H1 (cell line): ENCODE measurements at regions not wholly inside any gene's neighbourhood (a gene's known extent, or its start where the extent isn't known, plus 50 kb on each side); places are given as distances from the start of the nearest gene placed in this dataset.

Experiments used
- CTCF ChIA-PET: fragments of 300-600 bp; sonication (Branson Sonifier 250); formaldehyde crosslinking; loops from one replicate; lab custom pipeline; 2021; ENCODE audit not compliant: partially characterized antibody; lab: Charles Lee
- POLR2A ChIA-PET: fragments of 300-600 bp; sonication (Branson Sonifier 250); formaldehyde crosslinking; loops from one replicate; lab custom pipeline; 2021; ENCODE audit warnings: inconsistent platforms; ENCODE audit not compliant: partially characterized antibody; lab: Charles Lee
- DNase-seq, 2 experiments: peaks; one replicate each; pipeline versions ENCODE4 v3.0.0 to v3.0.0-alpha.2; 2010 to 2022; ENCODE audit warnings: low spot score in 2 of 2, low read depth in 1 of 2, mixed read lengths in 1 of 2
- FAIRE-seq: peaks from 2 replicates; lab custom pipeline; 2011; peaks lifted over from hg19 to GRCh38; lab: Jason Lieb, UNC
- H2AFZ ChIP-seq: 2 replicates; pipeline ENCODE4 v1.8.1; 2012; ENCODE audit warnings: low read length, inconsistent platforms
- H2AK5ac ChIP-seq: 2 replicates; pipeline ENCODE4 v1.6.1; 2013; ENCODE audit warnings: low read depth, low read length
- H2BK120ac ChIP-seq: replicated peaks from 2 replicates; pipeline ENCODE3; 2013; ENCODE audit warnings: low read depth, low read length, inconsistent platforms
- H2BK12ac ChIP-seq: 2 replicates; pipeline ENCODE4 v1.6.1; 2013; ENCODE audit warnings: low read depth, low read length
- H2BK15ac ChIP-seq: 2 replicates; pipeline ENCODE4 v1.6.1; 2013; ENCODE audit warnings: low read length
- H2BK20ac ChIP-seq: 2 replicates; pipeline ENCODE4 v1.6.1; 2013; ENCODE audit warnings: low read length
- H2BK5ac ChIP-seq: 2 replicates; pipeline ENCODE4 v1.6.1; 2013; ENCODE audit warnings: low read depth, low read length
- H3K14ac ChIP-seq: 2 replicates; pipeline ENCODE4 v1.6.1; 2013; ENCODE audit warnings: inconsistent platforms; ENCODE audit not compliant: insufficient read length
- H3K18ac ChIP-seq: 2 replicates; pipeline ENCODE4 v1.6.1; 2013; ENCODE audit warnings: low read length; ENCODE audit errors: extremely low read depth
- H3K23ac ChIP-seq: 2 replicates; pipeline ENCODE4 v1.6.1; 2013; ENCODE audit warnings: inconsistent platforms; ENCODE audit not compliant: insufficient read length
- H3K23me2 ChIP-seq: 2 replicates; pipeline ENCODE4 v1.6.1; 2013; ENCODE audit warnings: low read depth, low read length
- H3K27ac ChIP-seq: 2 replicates; pipeline ENCODE4 v1.6.1; 2011; ENCODE audit warnings: low read depth, low read length, inconsistent platforms
- H3K27me3 ChIP-seq, 4 experiments: replicated peaks in 1 of 4; 1 replicate in 1 of 4; 2 replicates in 3 of 4; pipeline versions ENCODE4 v1.6.1 to v1.8.1; 2011 to 2013; ENCODE audit warnings: low read length in 3 of 4, mild to moderate bottlenecking in 3 of 4, inconsistent platforms in 2 of 4, mixed read lengths in 2 of 4, moderate library complexity in 1 of 4; ENCODE audit not compliant: control insufficient read depth in 3 of 4, insufficient read depth in 3 of 4; ENCODE audit errors: extremely low read depth in 1 of 4
- H3K36me3 ChIP-seq, 4 experiments: 2 replicates each; pipeline versions ENCODE4 v1.6.1 to v1.8.1; 2011 to 2013; ENCODE audit warnings: mild to moderate bottlenecking in 4 of 4, low read length in 3 of 4, moderate library complexity in 2 of 4, control low read depth in 1 of 4, inconsistent platforms in 1 of 4; ENCODE audit not compliant: insufficient read depth in 4 of 4, control insufficient read depth in 2 of 4
- H3K4ac ChIP-seq: replicated peaks from 2 replicates; pipeline ENCODE3; 2013; ENCODE audit warnings: low read length, low read depth, mixed read lengths, inconsistent platforms; ENCODE audit not compliant: insufficient read length
- H3K4me1 ChIP-seq, 4 experiments: replicated peaks in 1 of 4; 1 replicate in 1 of 4; 2 replicates in 3 of 4; pipeline versions ENCODE4 v1.6.1 to v1.8.1; 2011 to 2013; ENCODE audit warnings: low read length in 3 of 4, inconsistent platforms in 2 of 4, mixed read lengths in 1 of 4; ENCODE audit not compliant: insufficient read depth in 4 of 4, control insufficient read depth in 3 of 4
- H3K4me2 ChIP-seq, 2 experiments: 2 replicates each; pipeline versions ENCODE4 v1.6.1 to v1.8.1; 2011 to 2013; ENCODE audit warnings: low read depth in 2 of 2, low read length in 2 of 2, control low read depth in 1 of 2, inconsistent platforms in 1 of 2, mild to moderate bottlenecking in 1 of 2; ENCODE audit not compliant: insufficient read depth in 1 of 2
- H3K4me3 ChIP-seq, 4 experiments: fragments of 200-600, 300-600 bp in 1 of 4; sonication (generic), shearing (Covaris generic), sonication (Bioruptor Twin) in 1 of 4; 2 replicates each; pipeline versions ENCODE4 v1.5.1 to v1.8.1; 2011 to 2016; ENCODE audit warnings: low read length in 4 of 4, low read depth in 3 of 4, control low read depth in 2 of 4, inconsistent platforms in 2 of 4, mild to moderate bottlenecking in 2 of 4, mixed read lengths in 1 of 4, moderate library complexity in 1 of 4; ENCODE audit not compliant: insufficient read depth in 2 of 4; ENCODE audit errors: extremely low read depth in 1 of 4
- H3K56ac ChIP-seq: replicated peaks from 2 replicates; pipeline ENCODE3; 2013; ENCODE audit warnings: low read depth, mild to moderate bottlenecking, mixed read lengths, low read length, inconsistent platforms; ENCODE audit not compliant: insufficient read length
- H3K79me1 ChIP-seq: 2 replicates; pipeline ENCODE4 v1.6.1; 2013; ENCODE audit warnings: low read depth, low read length, control low read depth
- H3K79me2 ChIP-seq, 2 experiments: 2 replicates each; pipeline versions ENCODE4 v1.6.1 to v1.8.1; 2012 to 2013; ENCODE audit warnings: low read length in 2 of 2, mild to moderate bottlenecking in 2 of 2, inconsistent platforms in 1 of 2; ENCODE audit not compliant: insufficient read depth in 2 of 2, control insufficient read depth in 1 of 2
- H3K9ac ChIP-seq, 4 experiments: replicated peaks in 1 of 4; 1 replicate in 1 of 4; 2 replicates in 3 of 4; pipeline versions ENCODE4 v1.6.1 to v1.8.1; 2011 to 2013; ENCODE audit warnings: low read depth in 3 of 4, low read length in 3 of 4, control low read depth in 2 of 4, mild to moderate bottlenecking in 2 of 4, moderate library complexity in 2 of 4, inconsistent platforms in 1 of 4; ENCODE audit errors: extremely low read depth in 1 of 4
- H3K9me3 ChIP-seq, 2 experiments: 2 replicates each; pipeline versions ENCODE4 v1.6.1 to v1.8.1; 2012 to 2013; ENCODE audit warnings: mild to moderate bottlenecking in 2 of 2, moderate library complexity in 2 of 2, control low read depth in 1 of 2, inconsistent platforms in 1 of 2, low read depth in 1 of 2, low read length in 1 of 2, mixed read lengths in 1 of 2; ENCODE audit not compliant: insufficient read depth in 2 of 2
- H4K20me1 ChIP-seq, 2 experiments: replicated peaks in 1 of 2; 2 replicates each; pipeline versions ENCODE3 to v1.8.1; 2011 to 2013; ENCODE audit warnings: inconsistent platforms in 2 of 2, low read length in 2 of 2, mild to moderate bottlenecking in 1 of 2; ENCODE audit not compliant: insufficient read depth in 2 of 2, control insufficient read depth in 1 of 2
- H4K5ac ChIP-seq: 2 replicates; pipeline ENCODE4 v1.6.1; 2013; ENCODE audit warnings: low read length, low read depth, mixed read lengths, inconsistent platforms; ENCODE audit not compliant: insufficient read length
- H4K8ac ChIP-seq: 2 replicates; pipeline ENCODE4 v1.8.0; 2013; ENCODE audit warnings: mild to moderate bottlenecking, moderate library complexity, low read length, inconsistent platforms; ENCODE audit not compliant: insufficient read depth; ENCODE audit errors: extremely low read depth
- H4K91ac ChIP-seq: replicated peaks from 2 replicates; pipeline ENCODE3; 2013; ENCODE audit warnings: low read length, mixed read lengths, inconsistent platforms; ENCODE audit not compliant: insufficient read length
- BACH1 ChIP-seq: IDR thresholded peaks from 2 replicates; pipeline ENCODE4 v1.6.1; 2012; ENCODE audit warnings: low read length, improper control_type of control experiment
- CEBPB ChIP-seq: IDR thresholded peaks from 2 replicates; pipeline ENCODE4 v1.6.1; 2012; ENCODE audit warnings: low read depth, low read length
- EP300 ChIP-seq, 2 experiments: IDR thresholded peaks; 1 replicate in 1 of 2; 2 replicates in 1 of 2; pipeline ENCODE4 v1.6.1; 2011 to 2012; ENCODE audit warnings: low read depth in 2 of 2, low read length in 2 of 2, mild to moderate bottlenecking in 2 of 2, borderline replicate concordance in 1 of 2, inconsistent platforms in 1 of 2, moderate library complexity in 1 of 2
- KDM1A ChIP-seq: fragments of 200-600, 300-600 bp; sonication (generic); IDR thresholded peaks from 2 replicates; pipeline ENCODE4 v1.7.1; 2016; ENCODE audit warnings: mild to moderate bottlenecking, low read length, borderline replicate concordance
- NRF1 ChIP-seq: IDR thresholded peaks from 2 replicates; pipeline ENCODE4 v1.6.1; 2011; ENCODE audit warnings: mild to moderate bottlenecking, low read depth, low read length, improper control_type of control experiment
- RNF2 ChIP-seq: fragments of 200-900, 300-1000 bp; sonication (generic); IDR thresholded peaks from 2 replicates; pipeline ENCODE4 v1.7.1; 2016; ENCODE audit warnings: borderline replicate concordance, low read depth, mild to moderate bottlenecking, antibody characterized with exemption, low read length; ENCODE audit not compliant: poor library complexity, severe bottlenecking; ENCODE audit errors: missing control alignments
- SIN3A ChIP-seq, 2 experiments: IDR thresholded peaks in 1 of 2; conservative IDR thresholded peaks in 1 of 2; 2 replicates each; pipeline ENCODE4 v1.6.1; 2011 to 2012; ENCODE audit warnings: low read length in 2 of 2, improper control_type of control experiment in 1 of 2, low read depth in 1 of 2, mild to moderate bottlenecking in 1 of 2
- SIRT6 ChIP-seq: IDR thresholded peaks from one replicate; pipeline ENCODE4 v1.7.1; 2012; ENCODE audit warnings: low read length, inconsistent platforms
- SP4 ChIP-seq: IDR thresholded peaks from 2 replicates; pipeline ENCODE4 v1.6.1; 2012; ENCODE audit warnings: low read length, inconsistent platforms
- TCF12 ChIP-seq: IDR thresholded peaks from 2 replicates; pipeline ENCODE4 v1.6.1; 2011; ENCODE audit warnings: low read depth, mild to moderate bottlenecking, low read length
- TEAD4 ChIP-seq: IDR thresholded peaks from 2 replicates; pipeline ENCODE4 v1.6.1; 2012; ENCODE audit warnings: low read depth, low read length, inconsistent platforms, mixed read lengths
- WGBS, 2 experiments: shearing (Covaris generic) in 1 of 2; methylation state at CpG; one replicate each; pipeline versions ENCODE4 v1.1.6 to v1.1.7; 2013 to 2015; ENCODE audit warnings: low lambda C conversion rate in 2 of 2, mixed read lengths in 2 of 2, inconsistent platforms in 1 of 2, low coverage in 1 of 2, missing lambda C conversion rate in 1 of 2; ENCODE audit not compliant: insufficient replicate concordance in 2 of 2, insufficient coverage in 1 of 2, insufficient read length in 1 of 2; ENCODE audit errors: extremely low coverage in 1 of 2, missing lambda C conversion rate in 1 of 2; 5-methylcytosine and 5-hydroxymethylcytosine counted together
- TF ChIP-seq, protein P1 (sequence below): IDR thresholded peaks from 2 replicates; pipeline ENCODE4 v1.6.1; 2012; ENCODE audit warnings: inconsistent platforms
- TF ChIP-seq, protein P2 (sequence below): IDR thresholded peaks from 2 replicates; pipeline ENCODE4 v1.6.1; 2011; ENCODE audit warnings: low read depth, mild to moderate bottlenecking, low read length; ENCODE audit not compliant: insufficient read depth

DNA sequence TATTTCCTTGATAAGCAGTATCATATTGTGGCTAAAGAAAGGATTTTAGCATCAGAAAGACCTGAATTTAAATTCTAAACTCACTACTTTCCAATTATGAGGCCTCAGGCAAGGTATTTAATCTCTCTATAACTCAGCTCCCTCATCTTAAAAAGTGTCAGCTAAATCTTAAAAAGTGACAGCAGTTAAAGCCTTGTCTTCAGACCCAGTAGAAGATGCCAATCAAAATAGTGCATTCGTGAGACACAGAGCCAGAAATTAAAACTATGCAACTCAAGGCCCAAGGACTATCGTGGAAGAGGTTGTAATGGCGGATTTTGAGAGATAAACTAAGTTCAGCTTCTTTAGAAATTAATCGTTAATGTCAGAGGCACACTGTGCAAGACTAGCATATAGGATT, 677.5 kb upstream of the BRINP3 start:
- H3K23ac ChIP-seq: no peak overlapping the region
- no peak overlapping the region for H3K4ac ChIP-seq
- H4K8ac ChIP-seq: no peak overlapping the region
- H3K9me3 ChIP-seq: peaks cover 0 to 3% of the 10 kb centered on the region in 2 experiments; a peak in 1 of 4 replicates
- 83% methylated on average over 4 of the region's 4 CpGs; no CpG with 5 or more reads in 1 of the 2 experiments for WGBS, 2 experiments
- no peak overlapping the region for H3K4me3 ChIP-seq
- no peak overlapping the region for H3K9ac ChIP-seq
- H3K56ac ChIP-seq: no peak overlapping the region
- H3K18ac ChIP-seq: no peak overlapping the region
- H3K36me3 ChIP-seq: no peaks in the 10 kb centered on the region
- H4K5ac ChIP-seq: no peak overlapping the region
- H2BK15ac ChIP-seq: no peak overlapping the region
- H3K14ac ChIP-seq: no peak overlapping the region
- H2AFZ ChIP-seq: peak overlapping the region; percentile 54; the same call in 1 of the 2 replicates
- POLR2A ChIA-PET: no interaction called here
- no peaks in the 10 kb centered on the region for H4K20me1 ChIP-seq
- no peaks in the 10 kb centered on the region for H3K79me1 ChIP-seq
- H3K27ac ChIP-seq: no peak overlapping the region
- no peak overlapping the region for H2AK5ac ChIP-seq
- no peak overlapping the region for H4K91ac ChIP-seq
- peak overlapping the region; percentile 72; the same call in 1 of the 2 replicates for H2BK20ac ChIP-seq
- peaks cover 0 to 2% (median under 1%) of the 10 kb centered on the region in 4 experiments; a peak in 1 of 7 replicates for H3K4me1 ChIP-seq
- H3K27me3 ChIP-seq: no peaks in the 10 kb centered on the region
- CTCF ChIA-PET: interaction anchor here (0.5 kb wide), 1 partner anchor 393 kb away, joined by 3 read pairs; no protein-coding TSS in a partner anchor
- H2BK120ac ChIP-seq: no peak overlapping the region
- H3K79me2 ChIP-seq: no peaks in the 10 kb centered on the region
- no peak overlapping the region for H3K4me2 ChIP-seq
- no peak overlapping the region for H2BK12ac ChIP-seq
- H3K23me2 ChIP-seq: no peaks in the 10 kb centered on the region
- H2BK5ac ChIP-seq: no peak overlapping the region
- FAIRE-seq: no peak
- no peak for DNase-seq
- no peak for TF ChIP-seq SIRT6
- TF ChIP-seq EP300 (IDR thresholded peaks at IDR 0.05; ENCODE audit: borderline replicate concordance in 1 of 2, low read depth in 2 of 2, low read length in 2 of 2): no peak
- TF ChIP-seq, protein P1, sequence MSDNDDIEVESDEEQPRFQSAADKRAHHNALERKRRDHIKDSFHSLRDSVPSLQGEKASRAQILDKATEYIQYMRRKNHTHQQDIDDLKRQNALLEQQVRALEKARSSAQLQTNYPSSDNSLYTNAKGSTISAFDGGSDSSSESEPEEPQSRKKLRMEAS: no peak
- TF ChIP-seq BACH1: no peak
- TF ChIP-seq CEBPB: no peak
- no peak for TF ChIP-seq KDM1A
- no peak for TF ChIP-seq RNF2
- no peak for TF ChIP-seq TCF12
- TF ChIP-seq TEAD4: no peak
- TF ChIP-seq NRF1: no peak
- TF ChIP-seq SP4: no peak
- TF ChIP-seq, protein P2, sequence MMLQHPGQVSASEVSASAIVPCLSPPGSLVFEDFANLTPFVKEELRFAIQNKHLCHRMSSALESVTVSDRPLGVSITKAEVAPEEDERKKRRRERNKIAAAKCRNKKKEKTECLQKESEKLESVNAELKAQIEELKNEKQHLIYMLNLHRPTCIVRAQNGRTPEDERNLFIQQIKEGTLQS: no peak
- TF ChIP-seq SIN3A (conservative IDR thresholded peaks at IDR 0.05 in 1 of 2, IDR thresholded peaks at IDR 0.05 in 1 of 2; ENCODE audit: low read depth in 1 of 2, low read length in 2 of 2): no peak
